ENCODE measurements at regions not wholly inside any gene's neighbourhood (a gene's known extent, or its start where the extent isn't known, plus 50 kb on each side); places are given as distances from the start of the nearest gene placed in this dataset.

DNA sequence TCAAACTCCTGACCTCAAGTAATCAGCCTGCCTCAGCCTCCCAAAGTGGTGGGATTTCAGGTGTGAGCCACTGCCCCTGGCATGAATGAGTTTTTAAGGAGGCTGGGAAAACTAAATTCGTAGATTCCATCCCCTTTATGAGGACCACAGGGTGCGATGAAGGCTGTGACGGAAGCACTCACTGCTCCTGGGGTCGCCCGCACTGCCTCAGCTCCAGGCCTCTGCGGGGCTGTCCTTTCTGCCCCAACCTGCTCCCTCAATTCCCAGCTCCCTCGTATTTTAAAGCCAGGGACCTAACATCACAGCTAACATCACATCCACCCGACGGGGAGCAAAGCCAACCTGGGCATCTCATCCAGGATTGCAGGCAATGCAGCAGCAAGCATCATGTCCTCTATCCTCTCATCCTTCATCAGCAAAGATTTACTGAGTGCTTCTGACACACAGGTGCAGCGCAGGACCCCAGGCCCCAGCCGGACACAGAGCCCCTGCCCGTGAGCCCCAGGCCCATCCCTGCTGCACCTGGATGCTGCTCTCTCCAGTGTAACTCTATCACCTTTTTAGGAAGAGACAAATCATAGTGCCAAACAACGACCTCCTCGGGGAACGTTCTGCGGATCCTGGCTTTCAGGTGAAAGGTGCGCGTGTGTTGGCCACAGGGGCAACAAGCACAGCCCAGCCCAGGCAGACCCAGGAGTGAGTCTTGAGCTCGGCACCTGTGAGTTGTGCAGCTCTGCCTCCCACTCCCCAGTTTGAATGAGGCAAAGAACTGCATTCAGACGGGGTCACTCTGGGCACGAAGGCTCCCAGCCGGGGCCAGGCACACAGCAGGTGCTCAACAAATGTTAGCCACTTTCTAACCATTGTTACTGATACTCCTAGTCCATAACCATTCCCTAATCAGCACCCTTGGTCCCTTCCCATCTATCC is 134.3 kb downstream of the CRYBB2 start:
- no peak for TF ChIP-seq POLR2AphosphoS5 (IDR thresholded peaks at IDR 0.05; ENCODE audit: insufficient read depth in 1 of 2, low read depth in 1 of 2)
- TF ChIP-seq, protein P1, sequence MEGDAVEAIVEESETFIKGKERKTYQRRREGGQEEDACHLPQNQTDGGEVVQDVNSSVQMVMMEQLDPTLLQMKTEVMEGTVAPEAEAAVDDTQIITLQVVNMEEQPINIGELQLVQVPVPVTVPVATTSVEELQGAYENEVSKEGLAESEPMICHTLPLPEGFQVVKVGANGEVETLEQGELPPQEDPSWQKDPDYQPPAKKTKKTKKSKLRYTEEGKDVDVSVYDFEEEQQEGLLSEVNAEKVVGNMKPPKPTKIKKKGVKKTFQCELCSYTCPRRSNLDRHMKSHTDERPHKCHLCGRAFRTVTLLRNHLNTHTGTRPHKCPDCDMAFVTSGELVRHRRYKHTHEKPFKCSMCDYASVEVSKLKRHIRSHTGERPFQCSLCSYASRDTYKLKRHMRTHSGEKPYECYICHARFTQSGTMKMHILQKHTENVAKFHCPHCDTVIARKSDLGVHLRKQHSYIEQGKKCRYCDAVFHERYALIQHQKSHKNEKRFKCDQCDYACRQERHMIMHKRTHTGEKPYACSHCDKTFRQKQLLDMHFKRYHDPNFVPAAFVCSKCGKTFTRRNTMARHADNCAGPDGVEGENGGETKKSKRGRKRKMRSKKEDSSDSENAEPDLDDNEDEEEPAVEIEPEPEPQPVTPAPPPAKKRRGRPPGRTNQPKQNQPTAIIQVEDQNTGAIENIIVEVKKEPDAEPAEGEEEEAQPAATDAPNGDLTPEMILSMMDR (IDR thresholded peaks at IDR 0.05), result no peak

Measured in vagina (tissue), 2 donors.